ENCODE measurements at regions not wholly inside any gene's neighbourhood (a gene's known extent, or its start where the extent isn't known, plus 50 kb on each side); places are given as distances from the start of the nearest gene placed in this dataset.

DNA sequence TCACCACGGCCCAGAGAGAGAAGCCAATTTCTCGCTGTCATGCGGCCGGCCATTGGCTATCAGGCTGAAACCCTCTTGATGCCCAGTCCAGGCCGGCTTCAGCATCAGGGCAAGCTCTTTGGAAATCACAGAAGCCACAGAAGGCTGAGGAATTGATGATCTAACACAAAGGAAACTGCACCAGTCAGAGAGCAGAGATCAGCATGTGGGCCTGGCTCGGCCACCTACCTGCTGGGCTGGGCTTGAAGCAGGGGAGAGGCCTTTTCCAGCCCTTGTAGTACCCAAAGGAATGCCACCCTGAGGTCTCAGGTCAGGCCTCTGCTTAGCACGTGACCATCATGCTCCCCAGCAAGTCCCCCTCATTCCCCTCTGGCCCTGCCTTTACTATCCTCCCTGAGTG is 119.1 kb downstream of the TLE3 start (continued):
- TF ChIP-seq, protein P1, sequence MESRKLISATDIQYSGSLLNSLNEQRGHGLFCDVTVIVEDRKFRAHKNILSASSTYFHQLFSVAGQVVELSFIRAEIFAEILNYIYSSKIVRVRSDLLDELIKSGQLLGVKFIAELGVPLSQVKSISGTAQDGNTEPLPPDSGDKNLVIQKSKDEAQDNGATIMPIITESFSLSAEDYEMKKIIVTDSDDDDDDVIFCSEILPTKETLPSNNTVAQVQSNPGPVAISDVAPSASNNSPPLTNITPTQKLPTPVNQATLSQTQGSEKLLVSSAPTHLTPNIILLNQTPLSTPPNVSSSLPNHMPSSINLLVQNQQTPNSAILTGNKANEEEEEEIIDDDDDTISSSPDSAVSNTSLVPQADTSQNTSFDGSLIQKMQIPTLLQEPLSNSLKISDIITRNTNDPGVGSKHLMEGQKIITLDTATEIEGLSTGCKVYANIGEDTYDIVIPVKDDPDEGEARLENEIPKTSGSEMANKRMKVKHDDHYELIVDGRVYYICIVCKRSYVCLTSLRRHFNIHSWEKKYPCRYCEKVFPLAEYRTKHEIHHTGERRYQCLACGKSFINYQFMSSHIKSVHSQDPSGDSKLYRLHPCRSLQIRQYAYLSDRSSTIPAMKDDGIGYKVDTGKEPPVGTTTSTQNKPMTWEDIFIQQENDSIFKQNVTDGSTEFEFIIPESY (IDR thresholded peaks at IDR 0.05; ENCODE audit: borderline replicate concordance, low read depth), result no peak
- no peak for TF ChIP-seq POLR2AphosphoS5 (IDR thresholded peaks at IDR 0.05; ENCODE audit: low read depth, low read length)
- no peak for TF ChIP-seq GABPA (IDR thresholded peaks at IDR 0.05; ENCODE audit: low read depth)
- TF ChIP-seq RCOR1 (IDR thresholded peaks at IDR 0.05; ENCODE audit: low read length), result no peak
- no peak for TF ChIP-seq SIN3A (IDR thresholded peaks at IDR 0.05; ENCODE audit: borderline replicate concordance, low read depth, low read length)
- no peak for TF ChIP-seq MXI1 (IDR thresholded peaks at IDR 0.05; ENCODE audit: low read depth, low read length)
- no peak for TF ChIP-seq RFX5 (IDR thresholded peaks at IDR 0.05; ENCODE audit: low read length)
- TF ChIP-seq GATA2 (CRISPR knock-in tag; IDR thresholded peaks at IDR 0.05), result no peak

DNA sequence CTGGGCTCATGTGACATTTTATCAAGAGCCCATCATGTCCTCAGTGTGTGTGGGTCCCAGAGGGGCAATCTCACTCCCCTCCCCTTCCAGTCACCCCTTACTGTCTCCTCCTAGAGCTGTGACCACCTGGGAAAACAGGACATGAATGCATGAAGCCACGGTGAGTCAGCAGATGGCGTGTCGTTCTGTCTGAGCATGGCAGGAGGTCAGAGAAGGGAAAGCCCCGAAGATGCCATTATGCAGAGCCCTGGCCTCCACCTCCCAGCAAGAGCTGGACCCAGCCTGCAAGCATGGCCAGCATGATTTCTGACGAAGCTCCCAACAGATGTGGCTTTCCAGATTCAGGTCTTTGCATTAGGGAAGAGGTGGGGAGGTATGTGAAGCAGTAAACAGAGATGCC is 118.5 kb downstream of the TLE3 start:
- ChIA-PET POLR2A (no interaction called here), CTCF (interaction anchor here (1.7 kb wide), 1 partner anchor 251 kb away, joined by 4 read pairs; no protein-coding TSS in a partner anchor)
- peaks cover 7% of the 10 kb centered on the region for H3K27me3 ChIP-seq (ENCODE audit: insufficient read depth)
- H3K79me2 ChIP-seq (ENCODE audit: insufficient read depth), result no peaks in the 10 kb centered on the region
- DNase-seq, result no peak
- TF ChIP-seq EP300 (IDR thresholded peaks at IDR 0.05; ENCODE audit: borderline replicate concordance in 1 of 2, low read depth in 1 of 2, low read length in 1 of 2), result no peak
- TF ChIP-seq, protein P2, sequence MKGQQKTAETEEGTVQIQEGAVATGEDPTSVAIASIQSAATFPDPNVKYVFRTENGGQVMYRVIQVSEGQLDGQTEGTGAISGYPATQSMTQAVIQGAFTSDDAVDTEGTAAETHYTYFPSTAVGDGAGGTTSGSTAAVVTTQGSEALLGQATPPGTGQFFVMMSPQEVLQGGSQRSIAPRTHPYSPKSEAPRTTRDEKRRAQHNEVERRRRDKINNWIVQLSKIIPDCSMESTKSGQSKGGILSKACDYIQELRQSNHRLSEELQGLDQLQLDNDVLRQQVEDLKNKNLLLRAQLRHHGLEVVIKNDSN (IDR thresholded peaks at IDR 0.05; ENCODE audit: borderline replicate concordance, low read depth), result no peak
- TF ChIP-seq TAF1 (IDR thresholded peaks at IDR 0.05; ENCODE audit: borderline replicate concordance, low read depth, low read length), result no peak
- TF ChIP-seq RAD21 (IDR thresholded peaks at IDR 0.05; ENCODE audit: low read length), result no peak
- H3K4me2 ChIP-seq, result no peak overlapping the region
- H4K20me1 ChIP-seq (ENCODE audit: insufficient read depth), result no peaks in the 10 kb centered on the region
- H3F3A ChIP-seq (replicated peaks; ENCODE audit: insufficient read depth), result no peaks in the 10 kb centered on the region
- H3K9me2 ChIP-seq, result no peaks in the 10 kb centered on the region
- H3K36me3 ChIP-seq (replicated peaks in 1 of 2; ENCODE audit: control insufficient read depth in 1 of 2, insufficient read depth in 2 of 2, low read length in 1 of 2), result no peaks in the 10 kb centered on the region
- no peaks in the 10 kb centered on the region for H3K4me1 ChIP-seq (ENCODE audit: control insufficient read depth in 1 of 2, insufficient read depth in 2 of 2, low read depth in 1 of 2, low read length in 1 of 2)
- no peak overlapping the region for H2AFZ ChIP-seq (ENCODE audit: low read depth)
- H3K4me3 ChIP-seq (ENCODE audit: low read depth in 2 of 2, low read length in 1 of 2), result no peak overlapping the region
- no peak overlapping the region for H3K9ac ChIP-seq
- no peaks in the 10 kb centered on the region for H3K9me3 ChIP-seq
- 19% methylated on average over 4 of the region's 5 CpGs for WGBS (ENCODE audit: low lambda C conversion rate)
- no peak overlapping the region for H3K27ac ChIP-seq (ENCODE audit: low read depth in 2 of 2, low read length in 1 of 2)

DNA sequence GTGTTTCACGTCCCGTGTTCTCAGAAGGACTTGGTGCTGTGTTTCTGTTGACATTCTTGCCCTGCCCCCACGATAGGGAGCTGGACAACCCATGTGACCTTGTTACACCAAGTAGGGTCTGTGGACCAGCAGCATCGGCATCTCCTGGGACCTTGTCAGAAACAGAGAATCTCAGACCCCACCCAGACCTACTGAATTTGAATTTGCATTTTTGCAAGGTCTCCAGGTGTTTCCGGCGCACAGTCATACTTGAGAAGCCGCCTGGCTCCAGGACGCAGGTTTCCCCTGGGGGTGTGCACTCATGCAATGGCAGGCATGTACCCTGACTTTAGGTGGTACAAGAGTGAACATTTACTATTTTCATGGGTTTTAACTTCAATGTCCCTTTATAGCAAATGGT is 117.9 kb downstream of the TLE3 start:
- POLR2A ChIA-PET, result no interaction called here
- Histone ChIP-seq H3K79me2 (ENCODE audit: insufficient read depth) (no peaks in the 10 kb centered on the region), H3K9me2 (no peaks in the 10 kb centered on the region), H3K4me3 (ENCODE audit: low read depth in 2 of 2, low read length in 1 of 2) (no peak overlapping the region), H3K4me2 (no peak overlapping the region), H3K27ac (ENCODE audit: low read depth in 2 of 2, low read length in 1 of 2) (no peak overlapping the region), H3K4me1 (ENCODE audit: control insufficient read depth in 1 of 2, insufficient read depth in 2 of 2, low read depth in 1 of 2, low read length in 1 of 2) (no peaks in the 10 kb centered on the region), H3K36me3 (replicated peaks in 1 of 2; ENCODE audit: control insufficient read depth in 1 of 2, insufficient read depth in 2 of 2, low read length in 1 of 2) (no peaks in the 10 kb centered on the region), H3K27me3 (ENCODE audit: insufficient read depth) (peaks cover 7% of the 10 kb centered on the region), H4K20me1 (ENCODE audit: insufficient read depth) (no peaks in the 10 kb centered on the region), H2AFZ (ENCODE audit: low read depth) (no peak overlapping the region), H3K9me3 (no peaks in the 10 kb centered on the region), H3F3A (replicated peaks; ENCODE audit: insufficient read depth) (no peaks in the 10 kb centered on the region), H3K9ac (no peak overlapping the region)
- no peak for TF ChIP-seq POLR2AphosphoS5 (IDR thresholded peaks at IDR 0.05; ENCODE audit: low read depth, low read length)
- no peak for TF ChIP-seq NRF1 (IDR thresholded peaks at IDR 0.05; ENCODE audit: low read depth, low read length)
- TF ChIP-seq, protein P3, sequence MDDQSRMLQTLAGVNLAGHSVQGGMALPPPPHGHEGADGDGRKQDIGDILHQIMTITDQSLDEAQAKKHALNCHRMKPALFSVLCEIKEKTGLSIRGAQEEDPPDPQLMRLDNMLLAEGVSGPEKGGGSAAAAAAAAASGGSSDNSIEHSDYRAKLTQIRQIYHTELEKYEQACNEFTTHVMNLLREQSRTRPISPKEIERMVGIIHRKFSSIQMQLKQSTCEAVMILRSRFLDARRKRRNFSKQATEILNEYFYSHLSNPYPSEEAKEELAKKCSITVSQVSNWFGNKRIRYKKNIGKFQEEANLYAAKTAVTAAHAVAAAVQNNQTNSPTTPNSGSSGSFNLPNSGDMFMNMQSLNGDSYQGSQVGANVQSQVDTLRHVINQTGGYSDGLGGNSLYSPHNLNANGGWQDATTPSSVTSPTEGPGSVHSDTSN (IDR thresholded peaks at IDR 0.05), result no peak
- no peak for TF ChIP-seq EP300 (IDR thresholded peaks at IDR 0.05; ENCODE audit: borderline replicate concordance in 1 of 2, low read depth in 1 of 2, low read length in 1 of 2)
- TF ChIP-seq RAD21 (IDR thresholded peaks at IDR 0.05; ENCODE audit: low read length), result no peak
- no peak for TF ChIP-seq MEF2A (IDR thresholded peaks at IDR 0.05; ENCODE audit: borderline replicate concordance, low read depth)
- TF ChIP-seq GATA2 (CRISPR knock-in tag; IDR thresholded peaks at IDR 0.05), result no peak
- TF ChIP-seq FOSL2 (IDR thresholded peaks at IDR 0.05; ENCODE audit: borderline replicate concordance, low read depth), result no peak
- no peak for TF ChIP-seq EZH2phosphoT487 (IDR thresholded peaks at IDR 0.05; ENCODE audit: borderline replicate concordance, low read depth)
- no peak for TF ChIP-seq NFIC (IDR thresholded peaks at IDR 0.05; ENCODE audit: borderline replicate concordance)
- TF ChIP-seq JUND (IDR thresholded peaks at IDR 0.05), result no peak
- CTCF ChIA-PET, result interaction anchor here (1.5 to 1.7 kb wide), 2 partner anchors 251 to 403 kb away, joined by 3 to 4 read pairs; no protein-coding TSS in a partner anchor
- DNase-seq, result no peak
- WGBS (ENCODE audit: low lambda C conversion rate), result 79% methylated on average over 8 of the region's 8 CpGs

Data from SK-N-SH (cell line).